ENCODE measurements at regions not wholly inside any gene's neighbourhood (a gene's known extent, or its start where the extent isn't known, plus 50 kb on each side); places are given as distances from the start of the nearest gene placed in this dataset.

- TF ChIP-seq POLR2A (IDR thresholded peaks at IDR 0.05; ENCODE audit: low read depth) (no peak), POLR2AphosphoS5 (IDR thresholded peaks at IDR 0.05) (no peak), CTCF (IDR thresholded peaks at IDR 0.05) (no peak), EP300 (IDR thresholded peaks at IDR 0.05) (no peak)
Observed at GRCh38 chr2:67581751-67582150, 184.6 kb downstream of the ETAA1 start.
